Right lobe of liver (tissue), 4 donors: ENCODE measurements at regions not wholly inside any gene's neighbourhood (a gene's known extent, or its start where the extent isn't known, plus 50 kb on each side); places are given as distances from the start of the nearest gene placed in this dataset.

Experiments used
- POLR2A ChIP-seq: fragments of 450-650 bp; IDR thresholded peaks from one replicate; pipeline ENCODE4 v1.6.1; 2017; ENCODE audit warnings: antibody characterized with exemption, mild to moderate bottlenecking
- TF ChIP-seq, protein P1 (sequence below), 4 donors: fragments of 200-600 bp in 3 of 4; fragments of 450-650 bp in 1 of 4; IDR thresholded peaks; one replicate each; pipeline versions ENCODE4 v1.5.1 to v1.8.0; 2016 to 2022; ENCODE audit warnings: antibody characterized with exemption in 4 of 4, mild to moderate bottlenecking in 2 of 4
- donor health status: DM: no; HTN: no; CAD: no.
- donor health status: DM: no; HTN: no; CAD: no.
- donor health status: DM: no; HTN: yes; CAD: no.

DNA sequence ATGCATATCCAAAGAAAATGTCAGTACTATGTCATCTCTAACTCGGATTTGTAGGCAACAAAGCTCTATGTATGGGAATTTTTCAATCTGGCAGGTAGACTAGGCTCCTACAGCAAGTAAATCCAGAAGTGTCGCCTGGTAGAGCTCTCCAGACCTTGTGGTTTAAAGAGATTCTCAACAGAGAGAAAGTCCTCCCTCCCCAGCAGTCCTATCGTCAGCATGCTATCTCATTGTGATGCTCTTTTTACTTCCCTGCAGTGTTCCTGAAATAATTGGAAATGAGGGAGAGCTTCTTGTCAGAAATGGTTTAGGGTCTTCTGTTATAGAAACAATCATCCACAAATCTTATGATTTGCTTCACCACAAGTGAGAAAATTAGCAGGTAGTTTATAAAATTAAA lies 395.4 kb downstream of the FRK start:
- TF ChIP-seq, protein P1, sequence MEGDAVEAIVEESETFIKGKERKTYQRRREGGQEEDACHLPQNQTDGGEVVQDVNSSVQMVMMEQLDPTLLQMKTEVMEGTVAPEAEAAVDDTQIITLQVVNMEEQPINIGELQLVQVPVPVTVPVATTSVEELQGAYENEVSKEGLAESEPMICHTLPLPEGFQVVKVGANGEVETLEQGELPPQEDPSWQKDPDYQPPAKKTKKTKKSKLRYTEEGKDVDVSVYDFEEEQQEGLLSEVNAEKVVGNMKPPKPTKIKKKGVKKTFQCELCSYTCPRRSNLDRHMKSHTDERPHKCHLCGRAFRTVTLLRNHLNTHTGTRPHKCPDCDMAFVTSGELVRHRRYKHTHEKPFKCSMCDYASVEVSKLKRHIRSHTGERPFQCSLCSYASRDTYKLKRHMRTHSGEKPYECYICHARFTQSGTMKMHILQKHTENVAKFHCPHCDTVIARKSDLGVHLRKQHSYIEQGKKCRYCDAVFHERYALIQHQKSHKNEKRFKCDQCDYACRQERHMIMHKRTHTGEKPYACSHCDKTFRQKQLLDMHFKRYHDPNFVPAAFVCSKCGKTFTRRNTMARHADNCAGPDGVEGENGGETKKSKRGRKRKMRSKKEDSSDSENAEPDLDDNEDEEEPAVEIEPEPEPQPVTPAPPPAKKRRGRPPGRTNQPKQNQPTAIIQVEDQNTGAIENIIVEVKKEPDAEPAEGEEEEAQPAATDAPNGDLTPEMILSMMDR (IDR thresholded peaks at IDR 0.05), result no peak
- no peak for TF ChIP-seq POLR2A
